HCT116 (cell line): ENCODE measurements at regions not wholly inside any gene's neighbourhood (a gene's known extent, or its start where the extent isn't known, plus 50 kb on each side); places are given as distances from the start of the nearest gene placed in this dataset.
A peak's percentile ranks its signal among the peaks of the same experiment; 100 is the strongest.

ENCODE experiments used
- ATAC-seq: fragments of 200-7000 bp; cut with Tn5 transposase; 2 replicates; pipeline ENCODE4 v1.9.1; 2020; ENCODE audit warnings: mild to moderate bottlenecking, moderate library complexity
- BruUV-seq: library from RNA; stranded (reverse); fragments of 400-500 nt; replicated peaks from 2 replicates; lab custom pipeline; 2021; lab: Mats Ljungman, UMichigan
- CTCF ChIA-PET: fragments of 300-600 bp; sonication (Branson Sonifier 250); formaldehyde crosslinking; loops from one replicate; lab custom pipeline; 2021; ENCODE audit warnings: antibody characterized with exemption; lab: Charles Lee
- POLR2A ChIA-PET: fragments of 300-600, 350-600 bp; sonication (Branson Sonifier 250); formaldehyde crosslinking; loops from one replicate; lab custom pipeline; 2021; ENCODE audit warnings: antibody characterized with exemption; lab: Charles Lee
- RAD21 ChIA-PET, 2 experiments: fragments of 300-600 bp; sonication (Branson Sonifier 250); formaldehyde crosslinking; loops; one replicate each; lab custom pipeline; 2023; ENCODE audit warnings: low total read pairs in 2 of 2; ENCODE audit not compliant: uncharacterized antibody in 2 of 2, unreplicated experiment in 2 of 2, low non-redundant PET in 1 of 2; lab: Charles Lee
- DNase-seq: peaks from one replicate; pipeline ENCODE4 v3.0.0-alpha.2; 2010; ENCODE audit warnings: low read depth, low spot score
- H2AFZ ChIP-seq: fragments of 200-600 bp; shearing (Covaris generic), sonication (generic); 2 replicates; pipeline ENCODE4 v1.6.1; 2017; ENCODE audit warnings: low read depth, mixed run types, mixed read lengths, antibody characterized with exemption, low read length; ENCODE audit not compliant: poor library complexity, severe bottlenecking
- H3K27ac ChIP-seq: 2 replicates; pipeline ENCODE4 v1.5.1; 2012; ENCODE audit warnings: low read depth, low read length
- H3K27me3 ChIP-seq: fragments of 200-600 bp; sonication (generic); 2 replicates; pipeline ENCODE4 v1.6.1; 2016; ENCODE audit warnings: mixed run types, low read length, mixed read lengths; ENCODE audit not compliant: insufficient read depth
- H3K36me3 ChIP-seq, 2 experiments: fragments of 200-500 bp in 1 of 2; fragments of 200-600 bp in 1 of 2; sonication (Bioruptor generic) in 1 of 2; sonication (generic) in 1 of 2; 2 replicates each; pipeline versions ENCODE4 v1.5.1 to v1.6.1; 2014 to 2016; ENCODE audit warnings: low read length in 2 of 2, inconsistent platforms in 1 of 2, mixed read lengths in 1 of 2, mixed run types in 1 of 2; ENCODE audit not compliant: insufficient read depth in 2 of 2, control insufficient read depth in 1 of 2
- H3K4me1 ChIP-seq, 2 experiments: fragments of 200-600 bp in 1 of 2; sonication (generic) in 1 of 2; 2 replicates each; pipeline versions ENCODE4 v1.5.1 to v1.6.1; 2012 to 2017; ENCODE audit warnings: low read length in 2 of 2, inconsistent platforms in 1 of 2, mild to moderate bottlenecking in 1 of 2, mixed read lengths in 1 of 2, mixed run types in 1 of 2, moderate library complexity in 1 of 2; ENCODE audit not compliant: insufficient read depth in 2 of 2, control insufficient read depth in 1 of 2
- H3K4me2 ChIP-seq: fragments of 200-600 bp; sonication (generic); 2 replicates; pipeline ENCODE4 v1.6.1; 2017; ENCODE audit warnings: mixed run types, low read length, mixed read lengths
- H3K4me3 ChIP-seq, 2 experiments: fragments of 200-600 bp in 1 of 2; sonication (generic) in 1 of 2; replicated peaks in 1 of 2; 2 replicates each; pipeline ENCODE4 v1.5.1; 2011 to 2016; ENCODE audit warnings: low read length in 2 of 2, control low read depth in 1 of 2, low read depth in 1 of 2, mild to moderate bottlenecking in 1 of 2, mixed read lengths in 1 of 2, mixed run types in 1 of 2
- H3K79me2 ChIP-seq: fragments of 200-600 bp; sonication (generic); 2 replicates; pipeline ENCODE4 v1.6.1; 2017; ENCODE audit warnings: mild to moderate bottlenecking, mixed run types, low read length, moderate library complexity, mixed read lengths; ENCODE audit not compliant: insufficient read depth
- H3K9ac ChIP-seq: fragments of 200-600 bp; sonication (generic); 2 replicates; pipeline ENCODE4 v1.6.1; 2016; ENCODE audit warnings: low read length, mixed read lengths
- H3K9me2 ChIP-seq: fragments of 200-600 bp; sonication (generic), shearing (Covaris generic); 2 replicates; pipeline ENCODE4 v1.6.1; 2017; ENCODE audit warnings: mixed run types, mild to moderate bottlenecking, moderate library complexity; ENCODE audit not compliant: insufficient read depth
- H3K9me3 ChIP-seq, 2 experiments: fragments of 200-500 bp in 1 of 2; fragments of 200-600 bp in 1 of 2; sonication (Bioruptor generic) in 1 of 2; sonication (generic) in 1 of 2; 2 replicates each; pipeline ENCODE4 v1.6.1; 2014 to 2017; ENCODE audit warnings: low read length in 2 of 2, mixed read lengths in 2 of 2, inconsistent platforms in 1 of 2, low read depth in 1 of 2, mild to moderate bottlenecking in 1 of 2, mixed run types in 1 of 2, moderate library complexity in 1 of 2; ENCODE audit not compliant: control insufficient read depth in 1 of 2, insufficient read depth in 1 of 2
- H4K20me1 ChIP-seq: fragments of 200-600 bp; sonication (generic), shearing (Covaris generic); 2 replicates; pipeline ENCODE4 v1.6.1; 2017; ENCODE audit warnings: mixed run types, mild to moderate bottlenecking, moderate library complexity; ENCODE audit not compliant: insufficient read depth
- ATF3 ChIP-seq: IDR thresholded peaks from 2 replicates; pipeline ENCODE4 v1.6.1; 2012
- CBX3 ChIP-seq: IDR thresholded peaks from 2 replicates; pipeline ENCODE4 v1.6.1; 2012; ENCODE audit warnings: low read depth
- EGR1 ChIP-seq: IDR thresholded peaks from 2 replicates; pipeline ENCODE4 v1.6.1; 2012; ENCODE audit warnings: low read depth
- EZH2 ChIP-seq: fragments of 200-600 bp; sonication (generic); IDR thresholded peaks from 2 replicates; pipeline ENCODE4 v1.6.1; 2017; ENCODE audit warnings: antibody characterized with exemption, mixed run types
- POLR2A ChIP-seq: IDR thresholded peaks from 2 replicates; pipeline ENCODE4 v1.7.0; 2011; ENCODE audit warnings: borderline replicate concordance; ENCODE audit not compliant: insufficient read depth, insufficient read length; ENCODE audit errors: extremely low read depth
- SIN3A ChIP-seq: IDR thresholded peaks from 2 replicates; pipeline ENCODE4 v1.6.1; 2012; ENCODE audit warnings: low read depth
- SRF ChIP-seq: IDR thresholded peaks from 2 replicates; pipeline ENCODE4 v1.6.1; 2012; ENCODE audit warnings: low read depth
- TCF7L2 ChIP-seq: IDR thresholded peaks from 2 replicates; pipeline ENCODE4 v1.7.0; 2011; ENCODE audit warnings: borderline replicate concordance, inconsistent platforms; ENCODE audit not compliant: insufficient read depth, insufficient read length; ENCODE audit errors: extremely low read depth
- intact Hi-C: fragments of 100-400 bp; cut with micrococcal nuclease; formaldehyde crosslinking; loops from 2 replicates; pipeline ENCODE4 v1.10.0; 2022

DNA sequence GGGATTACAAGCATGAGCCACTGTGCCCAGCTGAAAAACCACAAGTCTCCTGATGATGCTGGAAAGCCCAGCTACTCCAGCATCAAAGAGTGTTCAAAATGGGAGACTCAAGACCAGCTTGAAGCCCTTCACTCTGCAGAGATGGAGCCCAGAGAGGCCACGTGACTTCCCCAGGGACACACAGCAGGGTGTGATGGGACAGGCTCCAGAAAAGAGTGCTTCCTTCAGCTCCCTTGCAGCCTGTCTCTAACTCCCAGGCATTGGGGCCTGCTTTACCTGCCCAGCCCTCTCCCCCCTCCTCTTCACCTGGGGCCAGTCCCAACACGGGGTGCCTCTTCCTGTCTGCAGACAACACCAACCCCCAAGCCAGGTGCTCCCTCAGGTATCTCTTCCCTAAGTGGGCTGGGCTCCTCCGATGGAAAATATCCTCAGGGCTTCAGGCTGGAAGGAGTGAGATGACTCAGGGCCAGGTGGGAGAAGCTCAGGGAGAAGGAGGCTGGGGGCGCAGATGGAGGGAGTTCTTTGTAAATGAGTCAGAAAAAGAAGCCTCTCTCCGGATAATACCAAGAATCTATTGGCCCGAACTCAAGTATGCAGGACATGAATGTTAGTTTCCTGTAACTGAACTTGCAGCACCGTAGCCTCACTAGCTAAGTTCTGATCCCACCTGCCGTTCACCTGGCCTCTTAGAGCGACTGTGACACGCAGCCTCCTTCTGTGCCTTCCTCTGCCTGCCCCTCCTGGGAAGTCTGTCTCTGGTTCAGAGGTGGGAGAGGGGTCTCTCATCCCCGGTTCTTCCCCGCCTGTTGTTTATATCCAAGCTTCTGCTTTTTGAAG, 326.6 kb downstream of the MN1 start (continued):
- no peak for TF ChIP-seq ATF3
- no peak for TF ChIP-seq EZH2
- TF ChIP-seq TCF7L2 = peak; percentile 11

GRCh38 chr22:27475548-27475897, 326.0 kb downstream of the MN1 start:
- Histone ChIP-seq H3K4me1 (peaks cover 35 to 51% of the 10 kb centered on the region in 2 experiments), H4K20me1 (no peaks in the 10 kb centered on the region), H3K9me3 (no peaks in the 10 kb centered on the region), H3K4me2 (peak overlapping the region; percentile 77), H3K36me3 (no peaks in the 10 kb centered on the region), H3K79me2 (no peaks in the 10 kb centered on the region), H2AFZ (no peak overlapping the region), H3K4me3 (peak overlapping the region in 1 of 2 experiments; percentile 35; a peak in 2 of 4 replicates), H3K9ac (peak overlapping the region; percentile 54), H3K27me3 (no peaks in the 10 kb centered on the region), H3K27ac (peak overlapping the region; percentile 62), H3K9me2 (no peaks in the 10 kb centered on the region)
- no peak for TF ChIP-seq SRF
- no peak for TF ChIP-seq POLR2A
- no peak for TF ChIP-seq SIN3A
- no peak for TF ChIP-seq ATF3
- no peak for TF ChIP-seq CBX3
- no peak for TF ChIP-seq EGR1
- no peak for TF ChIP-seq TCF7L2
- DNase-seq (no peak), ATAC-seq (peak; percentile 8; the same call in 1 of the 2 replicates)
- POLR2A ChIA-PET = interaction anchor here (0.8 kb wide), 1 partner anchor 62 kb away, joined by 3 read pairs; no protein-coding TSS in a partner anchor
- CTCF ChIA-PET = no interaction called here
- intact Hi-C loops = no loop called here
- no TSS peak for BruUV-seq
- RAD21 ChIA-PET = no interaction called here
